SU-DHL-6 (cell line): ENCODE measurements at regions not wholly inside any gene's neighbourhood (a gene's known extent, or its start where the extent isn't known, plus 50 kb on each side); places are given as distances from the start of the nearest gene placed in this dataset.

Experiments
- CTCF ChIP-seq: fragments of 200-600 bp; sonication (generic); IDR thresholded peaks from one replicate; pipeline ENCODE4 v1.5.1; 2017; ENCODE audit warnings: antibody characterized with exemption, mild to moderate bottlenecking, low read length, moderate library complexity; ENCODE audit not compliant: insufficient read depth, poor library complexity, severe bottlenecking
- EZH2phosphoT487 ChIP-seq: fragments of 200-600 bp; sonication (generic), shearing (Covaris generic); conservative IDR thresholded peaks from 2 replicates; pipeline ENCODE4 v1.6.1; 2018; ENCODE audit warnings: mild to moderate bottlenecking, antibody characterized with exemption, low read length, moderate library complexity, mixed read lengths

GRCh38 chr4:13794819-13795565 is 167.5 kb upstream of the BOD1L1 start:
- TF ChIP-seq CTCF (no peak), EZH2phosphoT487 (no peak)
